Globus pallidus (tissue), 1 donor: ENCODE measurements at regions not wholly inside any gene's neighbourhood (a gene's known extent, or its start where the extent isn't known, plus 50 kb on each side); places are given as distances from the start of the nearest gene placed in this dataset.
"Not testable (repeated sequence)": the region's sequence is repeated elsewhere in the genome, so short reads cannot be mapped to it uniquely, and the experiment has no call there.

Experiments
- DNase-seq: peaks from one replicate; pipeline ENCODE4 v3.0.0-alpha.2; 2015; ENCODE audit warnings: low spot score

GRCh38 chr5:116953251-116953930 lies 378.8 kb upstream of the SEMA6A start:
- DNase-seq: peak; percentile 90

GRCh38 chr5:116951219-116951618 lies 376.6 kb upstream of the SEMA6A start:
- no peak for DNase-seq

GRCh38 chr5:116947691-116948528 lies 373.3 kb upstream of the SEMA6A start:
- DNase-seq: peak; percentile 35

- DNase-seq: not testable (repeated sequence)
Measured at GRCh38 chr5:116945613-116946382, 371.2 kb upstream of the SEMA6A start.

- no peak for DNase-seq
Measured at GRCh38 chr5:116944183-116944582, 369.6 kb upstream of the SEMA6A start.

- DNase-seq: no peak
Measured at GRCh38 chr5:116942622-116943021, 368.0 kb upstream of the SEMA6A start.

- DNase-seq: peak; percentile 31
Measured at GRCh38 chr5:116939641-116940040, 365.0 kb upstream of the SEMA6A start.

- peak; percentile 65 for DNase-seq
Measured at GRCh38 chr5:116938488-116938887, 363.9 kb upstream of the SEMA6A start.

- no peak for DNase-seq
Measured at GRCh38 chr5:116935561-116936162, 361.0 kb upstream of the SEMA6A start.

GRCh38 chr5:116930616-116931015 lies 356.0 kb upstream of the SEMA6A start:
- DNase-seq: no peak

- no peak for DNase-seq
Measured at GRCh38 chr5:116923344-116923743, 348.7 kb upstream of the SEMA6A start.

GRCh38 chr5:116922532-116922931 lies 347.9 kb upstream of the SEMA6A start:
- DNase-seq: no peak

- DNase-seq: no peak
Measured at GRCh38 chr5:116914869-116915504, 340.4 kb upstream of the SEMA6A start.

GRCh38 chr5:116912221-116912620 lies 337.6 kb upstream of the SEMA6A start:
- no peak for DNase-seq

- DNase-seq: no peak
Measured at GRCh38 chr5:116911074-116911473, 336.5 kb upstream of the SEMA6A start.

- DNase-seq: no peak
Measured at GRCh38 chr5:116908537-116908936, 333.9 kb upstream of the SEMA6A start.

GRCh38 chr5:116905885-116906284 lies 331.3 kb upstream of the SEMA6A start:
- DNase-seq: no peak

- no peak for DNase-seq
Measured at GRCh38 chr5:116900793-116901192, 326.2 kb upstream of the SEMA6A start.

GRCh38 chr5:116898917-116899316 lies 324.3 kb upstream of the SEMA6A start:
- no peak for DNase-seq

GRCh38 chr5:116897291-116897690 lies 322.7 kb upstream of the SEMA6A start:
- no peak for DNase-seq

GRCh38 chr5:116896001-116896400 lies 321.4 kb upstream of the SEMA6A start:
- no peak for DNase-seq

- no peak for DNase-seq
Measured at GRCh38 chr5:116892993-116893392, 318.4 kb upstream of the SEMA6A start.
